ENCODE measurements at regions not wholly inside any gene's neighbourhood (a gene's known extent, or its start where the extent isn't known, plus 50 kb on each side); places are given as distances from the start of the nearest gene placed in this dataset.

DNA sequence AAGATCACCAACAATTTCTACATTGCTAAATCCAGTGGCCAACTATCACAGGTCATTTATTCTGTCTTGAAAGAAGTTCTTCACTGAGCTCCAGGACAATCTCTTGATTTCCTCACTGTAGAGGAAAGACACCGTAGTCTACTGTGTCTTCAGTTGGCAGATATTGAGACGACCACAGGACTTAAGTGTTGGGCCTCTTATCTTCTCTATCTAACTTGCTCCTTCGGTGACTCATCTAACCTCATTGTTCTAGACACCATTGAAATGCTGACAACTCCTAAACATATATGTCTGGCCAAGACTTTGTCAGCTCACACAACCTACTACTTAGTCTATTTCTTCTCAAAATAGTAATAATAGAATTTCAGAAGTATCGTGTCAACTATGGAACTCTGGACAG, 425.8 kb downstream of the ARAP2 start:
- no peak for TF ChIP-seq PHF8 (conservative IDR thresholded peaks at IDR 0.05; ENCODE audit: low read depth, low read length)
- no peak for TF ChIP-seq RAD21 (IDR thresholded peaks at IDR 0.05 in 1 of 2, conservative IDR thresholded peaks at IDR 0.05 in 1 of 2; ENCODE audit: low read depth in 2 of 2, low read length in 2 of 2)
